ENCODE measurements at regions not wholly inside any gene's neighbourhood (a gene's known extent, or its start where the extent isn't known, plus 50 kb on each side); places are given as distances from the start of the nearest gene placed in this dataset.

- TF ChIP-seq ZNF691 (CRISPR knock-in tag; IDR thresholded peaks at IDR 0.05; ENCODE audit: borderline replicate concordance, low read depth), result no peak
- no peak for TF ChIP-seq SP4 (CRISPR knock-in tag; IDR thresholded peaks at IDR 0.05)
Observed at GRCh38 chr5:166618526-166618925, 1672.9 kb upstream of the WWC1 start (continued).

GRCh38 chr5:166624573-166624972 lies 1666.9 kb upstream of the WWC1 start:
- TF ChIP-seq ZNF709 (CRISPR knock-in tag; IDR thresholded peaks at IDR 0.05), result no peak
- no peak for TF ChIP-seq ISX (CRISPR knock-in tag; conservative IDR thresholded peaks at IDR 0.05)
- no peak for TF ChIP-seq TERF1 (CRISPR knock-in tag; IDR thresholded peaks at IDR 0.05)
- TF ChIP-seq ZNF18 (CRISPR knock-in tag; IDR thresholded peaks at IDR 0.05; ENCODE audit: insufficient replicate concordance), result no peak
- POLR2A ChIA-PET, result no interaction called here
- no peaks in the 10 kb centered on the region for H3K27me3 ChIP-seq (ENCODE audit: control insufficient read depth in 1 of 2, insufficient read depth in 2 of 2, low read length in 2 of 2)
- in situ Hi-C loops (cut with HindIII; ENCODE audit: extremely low pct_ligation_motif_present, low pct_unique_long_range_greater_than_20kb), result no loop called here
- WGBS (ENCODE audit: low lambda C conversion rate), result 1% methylated on average over 3 of the region's 3 CpGs
- no TSS peak for BruUV-seq (replicated peaks)
- no peak for DNase-seq (ENCODE audit: low spot score)
- no peak overlapping the region for H3K27ac ChIP-seq (ENCODE audit: extremely low read length, insufficient read depth, low read length)
- intact Hi-C loops (cut with micrococcal nuclease; ENCODE audit: unreplicated experiment), result no loop called here
- ATAC-seq, result no peak
- H3K9ac ChIP-seq (ENCODE audit: insufficient read depth, low read depth, low read length), result no peak overlapping the region
- no peak overlapping the region for H3K4me2 ChIP-seq (ENCODE audit: low read depth, low read length)
- CTCF ChIA-PET (ENCODE audit: low intra/inter-chr PET ratio, low total read pairs), result no interaction called here
- no peak for FAIRE-seq
- no peak overlapping the region for H2AFZ ChIP-seq (ENCODE audit: low read length)
- no peak overlapping the region for H3K4me3 ChIP-seq (replicated peaks in 1 of 3; ENCODE audit: insufficient read depth in 1 of 3, low read depth in 2 of 3, low read length in 3 of 3)
- H3K9me3 ChIP-seq (ENCODE audit: low read length), result peaks cover 92% of the 10 kb centered on the region
- H3K4me1 ChIP-seq (ENCODE audit: insufficient read depth, low read length), result no peaks in the 10 kb centered on the region
- no peaks in the 10 kb centered on the region for H3K36me3 ChIP-seq (replicated peaks in 1 of 2; ENCODE audit: control insufficient read depth in 1 of 2, insufficient read depth in 2 of 2, low read length in 2 of 2)
- H4K20me1 ChIP-seq (ENCODE audit: insufficient read depth, low read length), result no peaks in the 10 kb centered on the region
- H3K79me2 ChIP-seq (ENCODE audit: insufficient read depth, low read length), result no peaks in the 10 kb centered on the region
